ENCODE measurements at regions not wholly inside any gene's neighbourhood (a gene's known extent, or its start where the extent isn't known, plus 50 kb on each side); places are given as distances from the start of the nearest gene placed in this dataset.

DNA sequence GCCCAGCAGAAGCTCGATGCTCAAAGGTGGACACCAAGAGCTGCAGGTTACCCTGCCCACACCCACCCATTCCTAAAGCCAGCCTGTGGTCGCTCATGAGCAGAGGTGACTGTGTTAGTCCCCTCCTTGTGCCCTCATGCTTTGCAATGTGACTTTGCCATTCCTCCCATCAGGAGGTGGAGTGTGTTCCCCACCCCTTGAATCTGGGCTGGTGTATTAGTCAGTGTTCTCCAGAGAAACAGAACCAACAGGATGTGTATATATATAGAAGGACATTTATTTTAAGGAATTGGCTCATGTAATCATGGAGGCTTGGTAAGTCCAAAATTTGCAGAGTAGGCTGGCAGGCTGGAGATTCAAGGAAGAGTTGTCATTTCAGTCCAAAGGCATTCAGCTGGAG is 54.4 kb upstream of the RNF24 start:
- DNase-seq = no peak

DNA sequence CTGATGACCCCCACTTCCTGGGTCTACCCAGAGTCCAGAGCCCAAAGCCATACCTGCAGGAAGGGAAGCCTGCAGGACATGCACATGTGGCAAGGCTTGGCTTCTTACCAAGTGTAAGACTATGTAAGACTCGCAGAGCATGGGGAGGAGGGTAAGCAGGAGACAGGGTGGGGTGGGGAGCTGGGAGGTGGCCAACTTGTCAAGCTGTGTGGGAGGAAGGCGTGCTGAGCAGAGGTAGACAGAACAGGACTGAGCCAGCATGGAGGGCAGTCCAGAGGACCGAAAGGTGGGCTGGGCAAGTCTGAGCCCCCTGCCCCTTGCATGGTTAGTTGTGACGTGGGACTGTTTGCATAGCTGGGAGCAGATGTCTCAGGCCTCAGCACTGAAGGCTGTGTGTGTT is 53.4 kb upstream of the RNF24 start:
- no peak for DNase-seq

DNA sequence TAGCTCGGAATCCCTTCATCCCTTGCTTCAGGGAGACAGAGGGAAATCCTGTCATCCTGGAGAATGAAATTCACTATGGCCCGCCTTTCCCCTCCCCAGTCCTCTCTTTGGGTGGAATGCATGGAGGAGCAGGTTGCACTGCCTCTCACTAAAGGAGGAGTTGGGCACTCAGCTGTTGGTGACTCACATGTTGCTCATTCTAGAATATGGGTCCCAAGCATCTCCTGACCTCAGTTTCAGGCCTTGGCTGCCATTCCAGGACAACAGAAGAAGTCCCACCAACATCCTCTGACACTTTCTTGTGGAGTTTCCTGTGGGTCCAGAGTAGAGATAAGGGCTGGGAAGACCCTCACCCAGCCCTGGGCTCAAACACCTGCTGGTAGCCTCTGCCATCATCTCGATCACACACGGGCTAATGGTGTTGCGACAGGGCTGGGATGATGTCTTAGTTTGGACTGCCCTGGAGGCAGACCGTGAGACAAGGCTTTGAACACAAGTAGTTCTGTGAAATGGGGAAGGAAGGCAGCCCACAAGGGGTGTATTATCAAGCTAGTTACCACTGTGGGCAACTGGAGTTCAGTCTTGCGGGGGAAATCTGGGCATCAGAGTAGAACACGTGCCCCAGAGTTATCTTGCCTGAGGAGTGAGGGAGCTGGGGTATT is 52.4 kb upstream of the RNF24 start:
- DNase-seq = no peak

DNA sequence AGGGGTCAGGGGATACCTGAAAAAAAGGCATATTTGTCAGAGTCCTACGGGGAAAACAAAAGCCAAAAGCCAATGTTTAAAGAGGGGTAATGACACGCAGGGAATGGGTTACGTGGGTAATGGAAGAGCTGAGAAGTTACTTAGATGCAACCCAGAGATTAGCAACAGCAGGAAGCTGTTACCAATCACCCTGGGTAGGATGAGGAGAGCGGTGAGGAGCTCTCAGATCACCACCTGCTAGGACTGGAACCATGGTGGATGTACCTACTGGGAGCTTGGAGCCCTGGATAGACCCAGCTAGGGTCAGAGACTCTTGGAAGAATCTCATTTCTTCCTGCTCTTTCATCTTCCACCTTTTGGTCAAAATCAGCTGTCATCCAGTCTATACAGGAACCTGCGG is 51.2 kb upstream of the RNF24 start:
- DNase-seq = no peak

DNA sequence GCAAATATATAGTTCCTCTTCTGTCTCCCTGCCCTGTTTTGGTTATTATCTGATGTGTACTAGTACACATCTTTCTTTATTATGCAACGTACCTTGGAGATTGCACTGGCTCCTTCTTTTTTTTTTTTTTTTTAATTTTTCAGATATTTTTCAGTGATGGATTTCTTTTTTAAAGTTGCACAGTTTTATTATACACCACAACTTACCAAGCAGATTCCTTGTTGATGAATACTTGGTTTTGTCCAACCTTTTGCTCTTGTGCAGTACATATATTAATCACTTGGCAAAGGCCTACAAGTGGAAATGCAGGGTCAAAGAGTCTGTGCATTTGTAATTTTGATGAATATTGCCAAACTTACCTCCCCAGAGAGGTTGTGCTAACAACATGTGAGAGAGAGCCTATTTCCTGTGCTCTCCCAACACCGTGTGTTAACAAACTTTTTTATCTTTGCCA is 50.1 kb upstream of the RNF24 start:
- DNase-seq = no peak
